H1 (cell line): ENCODE measurements at regions not wholly inside any gene's neighbourhood (a gene's known extent, or its start where the extent isn't known, plus 50 kb on each side); places are given as distances from the start of the nearest gene placed in this dataset.

Experiments
- CTCF ChIA-PET: fragments of 300-600 bp; sonication (Branson Sonifier 250); formaldehyde crosslinking; loops from one replicate; lab custom pipeline; 2021; ENCODE audit not compliant: partially characterized antibody; lab: Charles Lee
- POLR2A ChIA-PET: fragments of 300-600 bp; sonication (Branson Sonifier 250); formaldehyde crosslinking; loops from one replicate; lab custom pipeline; 2021; ENCODE audit warnings: inconsistent platforms; ENCODE audit not compliant: partially characterized antibody; lab: Charles Lee
- DNase-seq, 2 experiments: peaks; one replicate each; pipeline versions ENCODE4 v3.0.0 to v3.0.0-alpha.2; 2010 to 2022; ENCODE audit warnings: low spot score in 2 of 2, low read depth in 1 of 2, mixed read lengths in 1 of 2
- FAIRE-seq: peaks from 2 replicates; lab custom pipeline; 2011; peaks lifted over from hg19 to GRCh38; lab: Jason Lieb, UNC
- H2AFZ ChIP-seq: 2 replicates; pipeline ENCODE4 v1.8.1; 2012; ENCODE audit warnings: low read length, inconsistent platforms
- H2AK5ac ChIP-seq: 2 replicates; pipeline ENCODE4 v1.6.1; 2013; ENCODE audit warnings: low read depth, low read length
- H2BK120ac ChIP-seq: replicated peaks from 2 replicates; pipeline ENCODE3; 2013; ENCODE audit warnings: low read depth, low read length, inconsistent platforms
- H2BK12ac ChIP-seq: 2 replicates; pipeline ENCODE4 v1.6.1; 2013; ENCODE audit warnings: low read depth, low read length
- H2BK15ac ChIP-seq: 2 replicates; pipeline ENCODE4 v1.6.1; 2013; ENCODE audit warnings: low read length
- H2BK20ac ChIP-seq: 2 replicates; pipeline ENCODE4 v1.6.1; 2013; ENCODE audit warnings: low read length
- H2BK5ac ChIP-seq: 2 replicates; pipeline ENCODE4 v1.6.1; 2013; ENCODE audit warnings: low read depth, low read length
- H3K14ac ChIP-seq: 2 replicates; pipeline ENCODE4 v1.6.1; 2013; ENCODE audit warnings: inconsistent platforms; ENCODE audit not compliant: insufficient read length
- H3K18ac ChIP-seq: 2 replicates; pipeline ENCODE4 v1.6.1; 2013; ENCODE audit warnings: low read length; ENCODE audit errors: extremely low read depth
- H3K23ac ChIP-seq: 2 replicates; pipeline ENCODE4 v1.6.1; 2013; ENCODE audit warnings: inconsistent platforms; ENCODE audit not compliant: insufficient read length
- H3K23me2 ChIP-seq: 2 replicates; pipeline ENCODE4 v1.6.1; 2013; ENCODE audit warnings: low read depth, low read length
- H3K27ac ChIP-seq: 2 replicates; pipeline ENCODE4 v1.6.1; 2011; ENCODE audit warnings: low read depth, low read length, inconsistent platforms
- H3K27me3 ChIP-seq, 4 experiments: replicated peaks in 1 of 4; 1 replicate in 1 of 4; 2 replicates in 3 of 4; pipeline versions ENCODE4 v1.6.1 to v1.8.1; 2011 to 2013; ENCODE audit warnings: low read length in 3 of 4, mild to moderate bottlenecking in 3 of 4, inconsistent platforms in 2 of 4, mixed read lengths in 2 of 4, moderate library complexity in 1 of 4; ENCODE audit not compliant: control insufficient read depth in 3 of 4, insufficient read depth in 3 of 4; ENCODE audit errors: extremely low read depth in 1 of 4
- H3K36me3 ChIP-seq, 4 experiments: 2 replicates each; pipeline versions ENCODE4 v1.6.1 to v1.8.1; 2011 to 2013; ENCODE audit warnings: mild to moderate bottlenecking in 4 of 4, low read length in 3 of 4, moderate library complexity in 2 of 4, control low read depth in 1 of 4, inconsistent platforms in 1 of 4; ENCODE audit not compliant: insufficient read depth in 4 of 4, control insufficient read depth in 2 of 4
- H3K4ac ChIP-seq: replicated peaks from 2 replicates; pipeline ENCODE3; 2013; ENCODE audit warnings: low read length, low read depth, mixed read lengths, inconsistent platforms; ENCODE audit not compliant: insufficient read length
- H3K4me1 ChIP-seq, 4 experiments: replicated peaks in 1 of 4; 1 replicate in 1 of 4; 2 replicates in 3 of 4; pipeline versions ENCODE4 v1.6.1 to v1.8.1; 2011 to 2013; ENCODE audit warnings: low read length in 3 of 4, inconsistent platforms in 2 of 4, mixed read lengths in 1 of 4; ENCODE audit not compliant: insufficient read depth in 4 of 4, control insufficient read depth in 3 of 4
- H3K4me2 ChIP-seq, 2 experiments: 2 replicates each; pipeline versions ENCODE4 v1.6.1 to v1.8.1; 2011 to 2013; ENCODE audit warnings: low read depth in 2 of 2, low read length in 2 of 2, control low read depth in 1 of 2, inconsistent platforms in 1 of 2, mild to moderate bottlenecking in 1 of 2; ENCODE audit not compliant: insufficient read depth in 1 of 2
- H3K4me3 ChIP-seq, 4 experiments: fragments of 200-600, 300-600 bp in 1 of 4; sonication (generic), shearing (Covaris generic), sonication (Bioruptor Twin) in 1 of 4; 2 replicates each; pipeline versions ENCODE4 v1.5.1 to v1.8.1; 2011 to 2016; ENCODE audit warnings: low read length in 4 of 4, low read depth in 3 of 4, control low read depth in 2 of 4, inconsistent platforms in 2 of 4, mild to moderate bottlenecking in 2 of 4, mixed read lengths in 1 of 4, moderate library complexity in 1 of 4; ENCODE audit not compliant: insufficient read depth in 2 of 4; ENCODE audit errors: extremely low read depth in 1 of 4
- H3K56ac ChIP-seq: replicated peaks from 2 replicates; pipeline ENCODE3; 2013; ENCODE audit warnings: low read depth, mild to moderate bottlenecking, mixed read lengths, low read length, inconsistent platforms; ENCODE audit not compliant: insufficient read length
- H3K79me1 ChIP-seq: 2 replicates; pipeline ENCODE4 v1.6.1; 2013; ENCODE audit warnings: low read depth, low read length, control low read depth
- H3K79me2 ChIP-seq, 2 experiments: 2 replicates each; pipeline versions ENCODE4 v1.6.1 to v1.8.1; 2012 to 2013; ENCODE audit warnings: low read length in 2 of 2, mild to moderate bottlenecking in 2 of 2, inconsistent platforms in 1 of 2; ENCODE audit not compliant: insufficient read depth in 2 of 2, control insufficient read depth in 1 of 2
- H3K9ac ChIP-seq, 4 experiments: replicated peaks in 1 of 4; 1 replicate in 1 of 4; 2 replicates in 3 of 4; pipeline versions ENCODE4 v1.6.1 to v1.8.1; 2011 to 2013; ENCODE audit warnings: low read depth in 3 of 4, low read length in 3 of 4, control low read depth in 2 of 4, mild to moderate bottlenecking in 2 of 4, moderate library complexity in 2 of 4, inconsistent platforms in 1 of 4; ENCODE audit errors: extremely low read depth in 1 of 4
- H3K9me3 ChIP-seq, 2 experiments: 2 replicates each; pipeline versions ENCODE4 v1.6.1 to v1.8.1; 2012 to 2013; ENCODE audit warnings: mild to moderate bottlenecking in 2 of 2, moderate library complexity in 2 of 2, control low read depth in 1 of 2, inconsistent platforms in 1 of 2, low read depth in 1 of 2, low read length in 1 of 2, mixed read lengths in 1 of 2; ENCODE audit not compliant: insufficient read depth in 2 of 2
- H4K20me1 ChIP-seq, 2 experiments: replicated peaks in 1 of 2; 2 replicates each; pipeline versions ENCODE3 to v1.8.1; 2011 to 2013; ENCODE audit warnings: inconsistent platforms in 2 of 2, low read length in 2 of 2, mild to moderate bottlenecking in 1 of 2; ENCODE audit not compliant: insufficient read depth in 2 of 2, control insufficient read depth in 1 of 2
- H4K5ac ChIP-seq: 2 replicates; pipeline ENCODE4 v1.6.1; 2013; ENCODE audit warnings: low read length, low read depth, mixed read lengths, inconsistent platforms; ENCODE audit not compliant: insufficient read length
- H4K8ac ChIP-seq: 2 replicates; pipeline ENCODE4 v1.8.0; 2013; ENCODE audit warnings: mild to moderate bottlenecking, moderate library complexity, low read length, inconsistent platforms; ENCODE audit not compliant: insufficient read depth; ENCODE audit errors: extremely low read depth
- H4K91ac ChIP-seq: replicated peaks from 2 replicates; pipeline ENCODE3; 2013; ENCODE audit warnings: low read length, mixed read lengths, inconsistent platforms; ENCODE audit not compliant: insufficient read length
- CBX8 ChIP-seq: fragments of 300-800, 300-1000 bp; sonication (generic); IDR thresholded peaks from 2 replicates; pipeline ENCODE4 v1.7.1; 2016; ENCODE audit warnings: low read depth, low read length, borderline replicate concordance
- EZH2 ChIP-seq: fragments of 200-600 bp; sonication (generic); IDR thresholded peaks from 2 replicates; pipeline ENCODE4 v1.7.1; 2012; ENCODE audit warnings: low read depth, mild to moderate bottlenecking, moderate library complexity, low read length, inconsistent platforms; ENCODE audit not compliant: severe bottlenecking
- MAFK ChIP-seq: IDR thresholded peaks from 2 replicates; pipeline ENCODE4 v1.6.1; 2012; ENCODE audit warnings: low read depth, mild to moderate bottlenecking, improper control_type of control experiment, low read length
- SIRT6 ChIP-seq: IDR thresholded peaks from one replicate; pipeline ENCODE4 v1.7.1; 2012; ENCODE audit warnings: low read length, inconsistent platforms
- SUZ12 ChIP-seq: fragments of 200-600 bp; sonication (generic); IDR thresholded peaks from 2 replicates; pipeline ENCODE4 v1.6.1; 2012; ENCODE audit warnings: mild to moderate bottlenecking, inconsistent platforms, low read length, moderate library complexity, mixed read lengths
- TF ChIP-seq, protein P1 (sequence below): IDR thresholded peaks from 2 replicates; pipeline ENCODE4 v1.6.1; 2011; ENCODE audit warnings: low read length, improper control_type of control experiment

DNA sequence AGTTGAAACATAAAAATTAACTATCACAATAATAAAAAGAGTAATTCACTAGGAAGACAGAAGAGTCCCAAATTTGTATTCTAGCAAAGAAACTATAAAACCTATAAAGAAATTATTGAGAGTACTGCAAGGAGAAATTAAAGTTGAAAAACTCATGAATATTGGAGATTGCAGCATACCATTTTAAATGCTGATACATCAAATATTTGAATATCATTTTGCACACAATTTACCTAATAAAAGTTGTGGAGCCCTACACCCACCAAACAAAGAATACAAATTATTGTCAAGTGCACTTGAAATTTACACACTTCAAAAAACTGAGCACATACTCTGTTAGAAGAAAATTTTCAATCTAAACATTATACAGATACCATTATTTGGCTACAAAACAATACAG is 531.6 kb upstream of the SMIM21 start:
- Histone ChIP-seq H3K79me2 (no peaks in the 10 kb centered on the region), H2AK5ac (no peak overlapping the region), H3K4me2 (no peak overlapping the region), H2AFZ (no peak overlapping the region)
- TF ChIP-seq EZH2 (no peak), MAFK (peak; percentile 56; the same call in 1 of the 2 replicates), CBX8 (no peak), SUZ12 (no peak), SIRT6 (no peak)
- TF ChIP-seq, protein P1, sequence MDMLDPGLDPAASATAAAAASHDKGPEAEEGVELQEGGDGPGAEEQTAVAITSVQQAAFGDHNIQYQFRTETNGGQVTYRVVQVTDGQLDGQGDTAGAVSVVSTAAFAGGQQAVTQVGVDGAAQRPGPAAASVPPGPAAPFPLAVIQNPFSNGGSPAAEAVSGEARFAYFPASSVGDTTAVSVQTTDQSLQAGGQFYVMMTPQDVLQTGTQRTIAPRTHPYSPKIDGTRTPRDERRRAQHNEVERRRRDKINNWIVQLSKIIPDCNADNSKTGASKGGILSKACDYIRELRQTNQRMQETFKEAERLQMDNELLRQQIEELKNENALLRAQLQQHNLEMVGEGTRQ, result no peak
- TF ChIP-seq, all 59 proteins: peak for 1
- Histone ChIP-seq H3K9ac (no peak overlapping the region), H3K23me2 (no peaks in the 10 kb centered on the region; the same call in 1 of the 2 replicates), H2BK5ac (no peak overlapping the region), H3K14ac (no peak overlapping the region), H3K9me3 (no peaks in the 10 kb centered on the region), H3K4ac (no peak overlapping the region), H3K23ac (no peak overlapping the region), H4K5ac (no peak overlapping the region), H3K56ac (no peak overlapping the region), H3K36me3 (no peaks in the 10 kb centered on the region), H2BK15ac (no peak overlapping the region), H4K20me1 (no peaks in the 10 kb centered on the region), H3K18ac (no peak overlapping the region), H3K4me1 (no peaks in the 10 kb centered on the region), H2BK12ac (no peak overlapping the region), H4K8ac (no peak overlapping the region), H3K27me3 (no peaks in the 10 kb centered on the region), H4K91ac (no peak overlapping the region), H2BK20ac (no peak overlapping the region), H3K79me1 (no peaks in the 10 kb centered on the region), H3K27ac (no peak overlapping the region), H2BK120ac (no peak overlapping the region), H3K4me3 (no peak overlapping the region)
- DNase-seq (no peak), FAIRE-seq (no peak)
- ChIA-PET POLR2A (no interaction called here), CTCF (no interaction called here)
